Chondrocyte (in vitro differentiated cells): ENCODE measurements at regions not wholly inside any gene's neighbourhood (a gene's known extent, or its start where the extent isn't known, plus 50 kb on each side); places are given as distances from the start of the nearest gene placed in this dataset. TPM values are rescaled to one million over a fixed set of nuclear protein-coding genes. Genes with fewer than 3 reads are reported as not detected.

Experiments
- DNase-seq: peaks from one replicate; pipeline ENCODE4 v3.0.0; 2021; ENCODE audit warnings: mixed read lengths, low spot score
- H3K27ac Mint-ChIP-seq: one replicate; pipeline ENCODE4 v1.8.0; 2021; ENCODE audit warnings: mild to moderate bottlenecking, moderate library complexity, mixed read lengths; ENCODE audit not compliant: unreplicated experiment
- H3K27me3 Mint-ChIP-seq: 2 replicates; pipeline ENCODE4 v1.8.0; 2021; ENCODE audit warnings: low read depth, mixed read lengths
- H3K36me3 Mint-ChIP-seq: 2 replicates; pipeline ENCODE4 v1.8.0; 2021; ENCODE audit warnings: low read depth, mixed read lengths
- H3K4me1 Mint-ChIP-seq: 2 replicates; pipeline ENCODE4 v1.8.0; 2021; ENCODE audit warnings: low read depth, mild to moderate bottlenecking, mixed read lengths
- H3K4me3 Mint-ChIP-seq: one replicate; pipeline ENCODE4 v1.8.0; 2021; ENCODE audit warnings: mild to moderate bottlenecking, moderate library complexity, mixed read lengths; ENCODE audit not compliant: unreplicated experiment
- H3K9me3 Mint-ChIP-seq: 2 replicates; pipeline ENCODE4 v1.8.0; 2021; ENCODE audit warnings: low read depth, mixed read lengths
- CTCF ChIP-seq: fragments of 200-600 bp; sonication (generic); IDR thresholded peaks from 2 replicates; pipeline ENCODE4 v1.5.0; 2021; ENCODE audit warnings: antibody characterized with exemption, mild to moderate bottlenecking, moderate library complexity
- microRNA-seq: library from miRNA; unstranded; fragments of <30 nt; microRNA quantifications from one replicate; pipeline ENCODE4 v1.2.0, GENCODE V29; 2020; ENCODE audit warnings: borderline number of aligned reads

GRCh38 chr3:124671106-124671505, 59.1 kb upstream of the UMPS start:
- Mint-ChIP-seq H3K36me3 (peaks cover 28% of the 10 kb centered on the region), H3K27ac (no peak overlapping the region), H3K4me1 (no peaks in the 10 kb centered on the region), H3K4me3 (no peak overlapping the region), H3K9me3 (no peaks in the 10 kb centered on the region), H3K27me3 (no peaks in the 10 kb centered on the region)
- no peak for TF ChIP-seq CTCF
- DNase-seq = no peak

- no peak for TF ChIP-seq CTCF
- H3K36me3 Mint-ChIP-seq = peaks cover 35% of the 10 kb centered on the region
- no peaks in the 10 kb centered on the region for H3K4me1 Mint-ChIP-seq
- no peaks in the 10 kb centered on the region for H3K27me3 Mint-ChIP-seq
- H3K4me3 Mint-ChIP-seq = no peak overlapping the region
- H3K9me3 Mint-ChIP-seq = no peaks in the 10 kb centered on the region
- DNase-seq = no peak
- H3K27ac Mint-ChIP-seq = no peak overlapping the region
These were observed 55.9 kb upstream of the UMPS start for GRCh38 chr3:124674336-124674735.

GRCh38 chr3:124676236-124676635, 54.0 kb upstream of the UMPS start:
- Mint-ChIP-seq H3K9me3 (no peaks in the 10 kb centered on the region), H3K4me3 (no peak overlapping the region), H3K36me3 (peaks cover 31% of the 10 kb centered on the region), H3K27ac (no peak overlapping the region), H3K4me1 (no peaks in the 10 kb centered on the region), H3K27me3 (no peaks in the 10 kb centered on the region)
- DNase-seq = no peak
- TF ChIP-seq CTCF = no peak

GRCh38 chr3:124679048-124679638, 51.1 kb upstream of the UMPS start:
- Mint-ChIP-seq H3K36me3 (peaks cover 21% of the 10 kb centered on the region), H3K9me3 (no peaks in the 10 kb centered on the region), H3K27me3 (no peaks in the 10 kb centered on the region), H3K4me3 (no peak overlapping the region), H3K27ac (no peak overlapping the region), H3K4me1 (no peaks in the 10 kb centered on the region)
- no peak for TF ChIP-seq CTCF
- no peak for DNase-seq

Small RNAs in the stretch of these regions (microRNA-seq; reads per million reads assigned to microRNA genes)
- gene MIR5002 = not detected
- not detected for gene MIR6083
